HG02870 (cell line): ENCODE measurements at regions not wholly inside any gene's neighbourhood (a gene's known extent, or its start where the extent isn't known, plus 50 kb on each side); places are given as distances from the start of the nearest gene placed in this dataset.
"Not testable (repeated sequence)": the region's sequence is repeated elsewhere in the genome, so short reads cannot be mapped to it uniquely, and the experiment has no call there.

Source experiments
- ATAC-seq: cut with Tn5 transposase; IDR thresholded peaks from one replicate; pipeline ENCODE4 v1.9.1; 2021; ENCODE audit warnings: mild to moderate bottlenecking, moderate library complexity; ENCODE audit not compliant: unreplicated experiment

- not testable (repeated sequence) for ATAC-seq
Measured at GRCh38 chr9:113739605-113740507, 136.3 kb upstream of the ZNF618 start.

GRCh38 chr9:113740508-113741500 is 135.3 kb upstream of the ZNF618 start:
- not testable (repeated sequence) for ATAC-seq

- ATAC-seq = no peak
Measured at GRCh38 chr9:113741886-113742854, 133.9 kb upstream of the ZNF618 start.

GRCh38 chr9:113742878-113743277 is 133.2 kb upstream of the ZNF618 start:
- no peak for ATAC-seq

GRCh38 chr9:113746486-113746885 is 129.6 kb upstream of the ZNF618 start:
- ATAC-seq = no peak

- ATAC-seq = no peak
Measured at GRCh38 chr9:113748135-113748534, 128.0 kb upstream of the ZNF618 start.

- ATAC-seq = no peak
Measured at GRCh38 chr9:113753398-113754119, 122.5 kb upstream of the ZNF618 start.

- no peak for ATAC-seq
Measured at GRCh38 chr9:113754739-113755138, 121.4 kb upstream of the ZNF618 start.

GRCh38 chr9:113755433-113755832 is 120.7 kb upstream of the ZNF618 start:
- no peak for ATAC-seq

- ATAC-seq = no peak
Measured at GRCh38 chr9:113756476-113757192, 119.5 kb upstream of the ZNF618 start.

GRCh38 chr9:113763429-113763828 is 112.7 kb upstream of the ZNF618 start:
- no peak for ATAC-seq

- no peak for ATAC-seq
Measured at GRCh38 chr9:113764572-113764971, 111.5 kb upstream of the ZNF618 start.

GRCh38 chr9:113769412-113769811 is 106.7 kb upstream of the ZNF618 start:
- ATAC-seq = no peak

GRCh38 chr9:113770396-113770795 is 105.7 kb upstream of the ZNF618 start:
- no peak for ATAC-seq

- no peak for ATAC-seq
Measured at GRCh38 chr9:113771199-113771598, 104.9 kb upstream of the ZNF618 start.

GRCh38 chr9:113772121-113772810 is 103.8 kb upstream of the ZNF618 start:
- no peak for ATAC-seq

- ATAC-seq = no peak
Measured at GRCh38 chr9:113774963-113775362, 101.1 kb upstream of the ZNF618 start.

GRCh38 chr9:113775749-113776148 is 100.4 kb upstream of the ZNF618 start:
- no peak for ATAC-seq
